Upper lobe of right lung (tissue), 1 donor: ENCODE measurements at regions not wholly inside any gene's neighbourhood (a gene's known extent, or its start where the extent isn't known, plus 50 kb on each side); places are given as distances from the start of the nearest gene placed in this dataset.
"Not testable (repeated sequence)": the region's sequence is repeated elsewhere in the genome, so short reads cannot be mapped to it uniquely, and the experiment has no call there.

Source experiments
- ATAC-seq: fragments of 200-7000 bp; cut with Tn5 transposase; one replicate; pipeline ENCODE4 v1.9.1; 2020; ENCODE audit warnings: mild to moderate bottlenecking, moderate library complexity
- DNase-seq: peaks from one replicate; pipeline ENCODE4 v3.0.0-alpha.2; 2020
- H3K27ac ChIP-seq: fragments of 200-600 bp; one replicate; pipeline ENCODE4 v1.8.0; 2022
- H3K27me3 ChIP-seq: fragments of 200-600 bp; one replicate; pipeline ENCODE4 v1.8.0; 2022; ENCODE audit warnings: mild to moderate bottlenecking
- H3K36me3 ChIP-seq: fragments of 200-600 bp; one replicate; pipeline ENCODE4 v1.8.0; 2022
- H3K4me1 ChIP-seq: fragments of 200-600 bp; one replicate; pipeline ENCODE4 v1.8.0; 2022
- H3K4me3 ChIP-seq: fragments of 200-600 bp; one replicate; pipeline ENCODE4 v1.8.0; 2022; ENCODE audit warnings: mild to moderate bottlenecking
- H3K9me3 ChIP-seq: fragments of 200-600 bp; one replicate; pipeline ENCODE4 v1.8.0; 2022
- intact Hi-C: fragments of 100-400 bp; cut with DNase I; formaldehyde crosslinking; loops from one replicate; pipeline ENCODE4 v1.11.0; 2022
- TF ChIP-seq, protein P1 (sequence below): fragments of 200-600 bp; IDR thresholded peaks from one replicate; pipeline ENCODE4 v1.8.0; 2022; ENCODE audit warnings: antibody characterized with exemption
- donor health status: DM: no; HTN: yes; CAD: no; lungs with severe emphysema.

DNA sequence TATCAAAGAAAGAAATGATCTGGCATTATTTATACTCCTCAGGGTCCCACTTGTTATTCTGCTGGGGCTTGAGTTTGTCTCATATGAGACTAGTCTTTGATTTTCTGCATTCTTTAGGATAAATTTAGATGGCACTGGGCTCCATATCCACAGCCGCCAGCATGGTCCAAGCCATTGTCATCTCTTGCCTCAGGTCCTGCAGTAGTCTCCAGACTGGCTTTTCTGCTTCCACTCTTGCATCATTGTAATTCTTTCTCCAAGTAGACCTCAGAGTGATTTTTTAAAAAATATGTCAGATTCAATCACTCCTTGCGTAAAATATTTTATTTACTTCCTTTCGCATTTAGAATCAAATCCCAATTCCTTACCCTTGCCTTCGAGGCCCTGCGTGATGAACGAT, 50.4 kb upstream of the ST3GAL6 start:
- Histone ChIP-seq H3K9me3 (no peaks in the 10 kb centered on the region), H3K36me3 (no peaks in the 10 kb centered on the region), H3K27ac (no peak overlapping the region), H3K4me3 (no peak overlapping the region), H3K27me3 (no peaks in the 10 kb centered on the region), H3K4me1 (no peaks in the 10 kb centered on the region)
- intact Hi-C loops, result no loop called here
- TF ChIP-seq, protein P1, sequence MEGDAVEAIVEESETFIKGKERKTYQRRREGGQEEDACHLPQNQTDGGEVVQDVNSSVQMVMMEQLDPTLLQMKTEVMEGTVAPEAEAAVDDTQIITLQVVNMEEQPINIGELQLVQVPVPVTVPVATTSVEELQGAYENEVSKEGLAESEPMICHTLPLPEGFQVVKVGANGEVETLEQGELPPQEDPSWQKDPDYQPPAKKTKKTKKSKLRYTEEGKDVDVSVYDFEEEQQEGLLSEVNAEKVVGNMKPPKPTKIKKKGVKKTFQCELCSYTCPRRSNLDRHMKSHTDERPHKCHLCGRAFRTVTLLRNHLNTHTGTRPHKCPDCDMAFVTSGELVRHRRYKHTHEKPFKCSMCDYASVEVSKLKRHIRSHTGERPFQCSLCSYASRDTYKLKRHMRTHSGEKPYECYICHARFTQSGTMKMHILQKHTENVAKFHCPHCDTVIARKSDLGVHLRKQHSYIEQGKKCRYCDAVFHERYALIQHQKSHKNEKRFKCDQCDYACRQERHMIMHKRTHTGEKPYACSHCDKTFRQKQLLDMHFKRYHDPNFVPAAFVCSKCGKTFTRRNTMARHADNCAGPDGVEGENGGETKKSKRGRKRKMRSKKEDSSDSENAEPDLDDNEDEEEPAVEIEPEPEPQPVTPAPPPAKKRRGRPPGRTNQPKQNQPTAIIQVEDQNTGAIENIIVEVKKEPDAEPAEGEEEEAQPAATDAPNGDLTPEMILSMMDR, result no peak
- DNase-seq (no peak), ATAC-seq (no peak)

DNA sequence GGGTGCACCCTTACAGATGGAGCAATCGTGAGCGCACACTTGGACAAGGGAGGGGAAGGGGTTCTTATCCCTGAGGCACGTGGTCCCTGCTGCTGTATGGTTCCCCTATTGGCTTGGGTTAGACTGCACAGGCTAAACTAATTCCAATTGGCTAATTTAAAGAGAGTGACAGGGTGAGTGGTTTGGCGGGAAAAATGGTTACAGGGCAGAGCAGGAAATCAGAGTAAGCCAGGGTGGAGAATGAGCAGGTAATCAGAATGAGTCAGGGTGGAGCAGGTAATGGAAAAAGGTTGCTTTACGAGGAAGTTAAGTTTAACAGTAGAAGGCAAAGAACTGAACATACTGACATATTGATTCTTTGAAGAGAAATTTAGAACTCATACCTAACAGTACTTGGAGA, 49.8 kb upstream of the ST3GAL6 start:
- H3K27ac ChIP-seq, H3K9me3 ChIP-seq, ATAC-seq, H3K36me3 ChIP-seq, DNase-seq, H3K4me1 ChIP-seq, intact Hi-C loops, H3K4me3 ChIP-seq, H3K27me3 ChIP-seq: not testable (repeated sequence)
